Endothelial cell (in vitro differentiated cells): ENCODE measurements at regions not wholly inside any gene's neighbourhood (a gene's known extent, or its start where the extent isn't known, plus 50 kb on each side); places are given as distances from the start of the nearest gene placed in this dataset.
"Not testable (repeated sequence)": the region's sequence is repeated elsewhere in the genome, so short reads cannot be mapped to it uniquely, and the experiment has no call there.

Experiments
- DNase-seq: peaks from one replicate; pipeline ENCODE4 v3.0.0; 2021; ENCODE audit warnings: low spot score
- H3K27ac Mint-ChIP-seq: one replicate; pipeline ENCODE4 v1.8.0; 2021; ENCODE audit warnings: mixed read lengths, inconsistent platforms; ENCODE audit not compliant: unreplicated experiment
- H3K27me3 Mint-ChIP-seq: one replicate; pipeline ENCODE4 v1.8.0; 2021; ENCODE audit warnings: mild to moderate bottlenecking, moderate library complexity, mixed read lengths, inconsistent platforms; ENCODE audit not compliant: unreplicated experiment
- H3K36me3 Mint-ChIP-seq: one replicate; pipeline ENCODE4 v1.8.0; 2021; ENCODE audit warnings: mild to moderate bottlenecking, low read depth, mixed read lengths, inconsistent platforms; ENCODE audit not compliant: unreplicated experiment
- H3K4me1 Mint-ChIP-seq: one replicate; pipeline ENCODE4 v1.8.0; 2021; ENCODE audit warnings: mild to moderate bottlenecking, mixed read lengths, inconsistent platforms; ENCODE audit not compliant: unreplicated experiment
- H3K4me3 Mint-ChIP-seq: one replicate; pipeline ENCODE4 v1.8.0; 2021; ENCODE audit warnings: mild to moderate bottlenecking, mixed read lengths, inconsistent platforms; ENCODE audit not compliant: unreplicated experiment
- H3K9me3 Mint-ChIP-seq: one replicate; pipeline ENCODE4 v1.8.0; 2021; ENCODE audit warnings: mixed read lengths, inconsistent platforms; ENCODE audit not compliant: unreplicated experiment
- TF ChIP-seq, protein P1 (sequence below): fragments of 200-600 bp; sonication (generic); IDR thresholded peaks from one replicate; pipeline ENCODE4 v1.5.0; 2021; ENCODE audit warnings: antibody characterized with exemption; ENCODE audit not compliant: unreplicated experiment

GRCh38 chr9:102405218-102405867 lies 589.8 kb upstream of the CYLC2 start:
- Mint-ChIP-seq H3K27me3 (peaks cover 1% of the 10 kb centered on the region), H3K27ac (no peak overlapping the region), H3K4me3 (no peak overlapping the region), H3K36me3 (no peaks in the 10 kb centered on the region), H3K9me3 (peaks cover 4% of the 10 kb centered on the region), H3K4me1 (no peaks in the 10 kb centered on the region)
- no peak for DNase-seq
- TF ChIP-seq, protein P1, sequence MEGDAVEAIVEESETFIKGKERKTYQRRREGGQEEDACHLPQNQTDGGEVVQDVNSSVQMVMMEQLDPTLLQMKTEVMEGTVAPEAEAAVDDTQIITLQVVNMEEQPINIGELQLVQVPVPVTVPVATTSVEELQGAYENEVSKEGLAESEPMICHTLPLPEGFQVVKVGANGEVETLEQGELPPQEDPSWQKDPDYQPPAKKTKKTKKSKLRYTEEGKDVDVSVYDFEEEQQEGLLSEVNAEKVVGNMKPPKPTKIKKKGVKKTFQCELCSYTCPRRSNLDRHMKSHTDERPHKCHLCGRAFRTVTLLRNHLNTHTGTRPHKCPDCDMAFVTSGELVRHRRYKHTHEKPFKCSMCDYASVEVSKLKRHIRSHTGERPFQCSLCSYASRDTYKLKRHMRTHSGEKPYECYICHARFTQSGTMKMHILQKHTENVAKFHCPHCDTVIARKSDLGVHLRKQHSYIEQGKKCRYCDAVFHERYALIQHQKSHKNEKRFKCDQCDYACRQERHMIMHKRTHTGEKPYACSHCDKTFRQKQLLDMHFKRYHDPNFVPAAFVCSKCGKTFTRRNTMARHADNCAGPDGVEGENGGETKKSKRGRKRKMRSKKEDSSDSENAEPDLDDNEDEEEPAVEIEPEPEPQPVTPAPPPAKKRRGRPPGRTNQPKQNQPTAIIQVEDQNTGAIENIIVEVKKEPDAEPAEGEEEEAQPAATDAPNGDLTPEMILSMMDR, result no peak

- no peak overlapping the region for H3K27ac Mint-ChIP-seq
- TF ChIP-seq, protein P1, result no peak
Measured at GRCh38 chr9:102403514-102403913, 591.6 kb upstream of the CYLC2 start.

GRCh38 chr9:102398205-102398604 lies 596.9 kb upstream of the CYLC2 start:
- TF ChIP-seq, protein P1, result no peak
- DNase-seq, result no peak
- Mint-ChIP-seq H3K9me3 (peaks cover 11% of the 10 kb centered on the region), H3K27me3 (peaks cover 3% of the 10 kb centered on the region), H3K4me1 (no peaks in the 10 kb centered on the region), H3K27ac (no peak overlapping the region), H3K36me3 (no peaks in the 10 kb centered on the region), H3K4me3 (no peak overlapping the region)

More at GRCh38 chr9:102403514-102403913, 591.6 kb upstream of the CYLC2 start:
- DNase-seq, result no peak
- H3K4me3 Mint-ChIP-seq, result no peak overlapping the region
- peaks cover 4% of the 10 kb centered on the region for H3K27me3 Mint-ChIP-seq
- no peaks in the 10 kb centered on the region for H3K36me3 Mint-ChIP-seq
- no peaks in the 10 kb centered on the region for H3K4me1 Mint-ChIP-seq
- H3K9me3 Mint-ChIP-seq, result peaks cover 4% of the 10 kb centered on the region

DNA sequence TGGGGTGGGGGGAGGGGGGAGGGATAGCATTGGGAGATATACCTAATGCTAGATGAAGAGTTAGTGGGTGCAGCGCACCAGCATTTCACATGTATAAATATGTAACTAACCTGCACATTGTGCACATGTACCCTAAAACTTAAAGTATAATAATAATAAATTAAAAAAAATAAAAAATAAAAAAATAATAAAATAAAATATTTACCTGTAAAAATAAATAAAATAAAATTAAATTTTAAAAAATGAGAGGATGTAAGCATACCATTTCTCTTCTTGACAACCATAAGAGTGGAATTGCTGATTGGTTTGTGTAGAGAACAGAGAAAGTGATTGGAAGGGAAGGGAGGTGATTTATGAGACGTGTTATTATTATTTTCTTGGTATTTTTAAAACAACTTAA lies 609.5 kb upstream of the CYLC2 start:
- not testable (repeated sequence) for H3K27ac Mint-ChIP-seq, H3K27me3 Mint-ChIP-seq, DNase-seq, H3K4me1 Mint-ChIP-seq, H3K36me3 Mint-ChIP-seq, H3K4me3 Mint-ChIP-seq, H3K9me3 Mint-ChIP-seq

GRCh38 chr9:102362470-102363132 lies 624.2 kb upstream of the GRIN3A start:
- H3K36me3 Mint-ChIP-seq, result no peaks in the 10 kb centered on the region
- no peak overlapping the region for H3K27ac Mint-ChIP-seq
- no peak overlapping the region for H3K4me3 Mint-ChIP-seq
- no peaks in the 10 kb centered on the region for H3K27me3 Mint-ChIP-seq
- H3K4me1 Mint-ChIP-seq, result no peaks in the 10 kb centered on the region
- H3K9me3 Mint-ChIP-seq, result peaks cover 11% of the 10 kb centered on the region
- TF ChIP-seq, protein P1, result no peak
- no peak for DNase-seq
